Hepatocyte (in vitro differentiated cells): ENCODE measurements at regions not wholly inside any gene's neighbourhood (a gene's known extent, or its start where the extent isn't known, plus 50 kb on each side); places are given as distances from the start of the nearest gene placed in this dataset.

ENCODE experiments used
- DNase-seq: peaks from one replicate; pipeline ENCODE4 v3.0.0-alpha.2; 2016; ENCODE audit warnings: low spot score
- H2AFZ ChIP-seq: fragments of 200-600 bp; sonication (generic); 2 replicates; pipeline ENCODE4 v1.6.0; 2016; ENCODE audit warnings: antibody characterized with exemption, mild to moderate bottlenecking
- H3K27ac ChIP-seq: fragments of 200-600 bp; sonication (generic); 2 replicates; pipeline ENCODE4 v1.5.1; 2016; ENCODE audit warnings: mild to moderate bottlenecking
- H3K27me3 ChIP-seq: fragments of 200-600 bp; sonication (generic); 2 replicates; pipeline ENCODE4 v1.6.1; 2016
- H3K36me3 ChIP-seq: fragments of 200-600 bp; sonication (generic); replicated peaks from 2 replicates; pipeline ENCODE4 v1.5.1; 2016; ENCODE audit warnings: low read depth; ENCODE audit not compliant: insufficient read depth
- H3K4me1 ChIP-seq: fragments of 200-600 bp; sonication (generic); 2 replicates; pipeline ENCODE4 v1.5.1; 2016; ENCODE audit warnings: mild to moderate bottlenecking, moderate library complexity; ENCODE audit not compliant: insufficient read depth
- H3K4me2 ChIP-seq: fragments of 200-600 bp; sonication (generic); 2 replicates; pipeline ENCODE4 v1.6.0; 2016
- H3K4me3 ChIP-seq: fragments of 200-600 bp; sonication (generic); 2 replicates; pipeline ENCODE4 v1.5.1; 2016; ENCODE audit warnings: mild to moderate bottlenecking
- H3K79me2 ChIP-seq: fragments of 200-600 bp; sonication (generic); 2 replicates; pipeline ENCODE4 v1.6.0; 2017; ENCODE audit warnings: mild to moderate bottlenecking
- H3K9me2 ChIP-seq: fragments of 200-600 bp; sonication (generic); replicated peaks from 2 replicates; pipeline ENCODE4 v1.6.0; 2017; ENCODE audit warnings: mild to moderate bottlenecking; ENCODE audit not compliant: insufficient read depth
- H3K9me3 ChIP-seq: fragments of 200-600 bp; sonication (generic); 2 replicates; pipeline ENCODE4 v1.5.1; 2016; ENCODE audit warnings: low read depth, mild to moderate bottlenecking
- H4K20me1 ChIP-seq: fragments of 200-600 bp; sonication (generic); 2 replicates; pipeline ENCODE4 v1.6.0; 2016; ENCODE audit warnings: mild to moderate bottlenecking; ENCODE audit not compliant: insufficient read depth, poor library complexity, severe bottlenecking
- CTCF ChIP-seq: fragments of 200-600 bp; sonication (generic); IDR thresholded peaks from 2 replicates; pipeline ENCODE4 v1.5.1; 2016; ENCODE audit warnings: antibody characterized with exemption, mild to moderate bottlenecking; ENCODE audit not compliant: poor library complexity
- EZH2 ChIP-seq: fragments of 200-600 bp; sonication (generic); IDR thresholded peaks from 2 replicates; pipeline ENCODE4 v1.6.1; 2016; ENCODE audit warnings: antibody characterized with exemption, mild to moderate bottlenecking, borderline replicate concordance
- EZH2phosphoT487 ChIP-seq: fragments of 200-600 bp; sonication (generic); IDR thresholded peaks from one replicate; pipeline ENCODE4 v1.6.1; 2018; ENCODE audit warnings: antibody characterized with exemption, mild to moderate bottlenecking, low read depth, moderate library complexity; ENCODE audit not compliant: unreplicated experiment, severe bottlenecking
- WGBS: methylation state at CpG from one replicate; pipeline ENCODE4 v1.1.6; 2016; ENCODE audit warnings: low lambda C conversion rate; ENCODE audit errors: missing lambda C conversion rate; 5-methylcytosine and 5-hydroxymethylcytosine counted together

- no peaks in the 10 kb centered on the region for H3K9me3 ChIP-seq
- H3K4me1 ChIP-seq: no peaks in the 10 kb centered on the region
- no peaks in the 10 kb centered on the region for H3K27me3 ChIP-seq
- no peak overlapping the region for H3K4me3 ChIP-seq
- H3K9me2 ChIP-seq: no peaks in the 10 kb centered on the region
- no peaks in the 10 kb centered on the region for H3K79me2 ChIP-seq
- no peak for DNase-seq
- H4K20me1 ChIP-seq: no peaks in the 10 kb centered on the region
- TF ChIP-seq EZH2: no peak
- TF ChIP-seq EZH2phosphoT487: no peak
- no peak for TF ChIP-seq CTCF
- no peak overlapping the region for H2AFZ ChIP-seq
- no peaks in the 10 kb centered on the region for H3K36me3 ChIP-seq
- no peak overlapping the region for H3K27ac ChIP-seq
- H3K4me2 ChIP-seq: no peak overlapping the region
Measured at GRCh38 chr2:157193461-157193860, 64.0 kb upstream of the GALNT5 start.

GRCh38 chr2:157194097-157194688 lies 63.3 kb upstream of the GALNT5 start:
- H3K4me3 ChIP-seq: no peak overlapping the region
- H3K9me2 ChIP-seq: no peaks in the 10 kb centered on the region
- peak; percentile 73 for DNase-seq
- H3K4me1 ChIP-seq: no peaks in the 10 kb centered on the region
- WGBS: under 1% methylated on average over 2 of the region's 2 CpGs
- no peaks in the 10 kb centered on the region for H3K79me2 ChIP-seq
- no peaks in the 10 kb centered on the region for H3K27me3 ChIP-seq
- no peaks in the 10 kb centered on the region for H4K20me1 ChIP-seq
- no peaks in the 10 kb centered on the region for H3K9me3 ChIP-seq
- no peak overlapping the region for H2AFZ ChIP-seq
- no peak overlapping the region for H3K4me2 ChIP-seq
- H3K27ac ChIP-seq: no peak overlapping the region
- no peaks in the 10 kb centered on the region for H3K36me3 ChIP-seq
- TF ChIP-seq CTCF (peak; percentile 82), EZH2phosphoT487 (no peak)

GRCh38 chr2:157194844-157195243 lies 62.7 kb upstream of the GALNT5 start:
- Histone ChIP-seq H2AFZ (no peak overlapping the region), H4K20me1 (no peaks in the 10 kb centered on the region), H3K4me2 (no peak overlapping the region), H3K27me3 (no peaks in the 10 kb centered on the region), H3K9me2 (no peaks in the 10 kb centered on the region), H3K9me3 (no peaks in the 10 kb centered on the region), H3K27ac (no peak overlapping the region), H3K79me2 (no peaks in the 10 kb centered on the region), H3K4me3 (no peak overlapping the region), H3K4me1 (no peaks in the 10 kb centered on the region), H3K36me3 (no peaks in the 10 kb centered on the region)
- 80% methylated on average over 4 of the region's 4 CpGs for WGBS
- DNase-seq: no peak
- TF ChIP-seq EZH2: no peak
- TF ChIP-seq EZH2phosphoT487: no peak
- no peak for TF ChIP-seq CTCF

GRCh38 chr2:157196956-157197355 lies 60.5 kb upstream of the GALNT5 start:
- no peak overlapping the region for H2AFZ ChIP-seq

More at GRCh38 chr2:157196956-157197355, 60.5 kb upstream of the GALNT5 start:
- Histone ChIP-seq H3K9me2 (no peaks in the 10 kb centered on the region), H3K27me3 (no peaks in the 10 kb centered on the region), H3K27ac (no peak overlapping the region), H4K20me1 (no peaks in the 10 kb centered on the region), H3K4me2 (no peak overlapping the region), H3K4me1 (no peaks in the 10 kb centered on the region), H3K9me3 (no peaks in the 10 kb centered on the region), H3K36me3 (no peaks in the 10 kb centered on the region), H3K79me2 (no peaks in the 10 kb centered on the region), H3K4me3 (no peak overlapping the region)
- DNase-seq: no peak
- 62% methylated on average over 7 of the region's 7 CpGs for WGBS
- no peak for TF ChIP-seq EZH2phosphoT487
- no peak for TF ChIP-seq CTCF
- no peak for TF ChIP-seq EZH2
